GM23248 (cell line): ENCODE measurements at regions not wholly inside any gene's neighbourhood (a gene's known extent, or its start where the extent isn't known, plus 50 kb on each side); places are given as distances from the start of the nearest gene placed in this dataset.

Experiments used
- EZH2 ChIP-seq: fragments of 200-600 bp; sonication (generic); IDR thresholded peaks from 2 replicates; pipeline ENCODE4 v1.6.1; 2018; ENCODE audit warnings: antibody characterized with exemption, mild to moderate bottlenecking; ENCODE audit not compliant: insufficient read depth, poor library complexity, severe bottlenecking
- EZH2phosphoT487 ChIP-seq: fragments of 200-600 bp; sonication (generic); IDR thresholded peaks from 2 replicates; pipeline ENCODE4 v1.6.1; 2018; ENCODE audit warnings: antibody characterized with exemption, moderate library complexity, mild to moderate bottlenecking, low read depth; ENCODE audit not compliant: insufficient read depth

DNA sequence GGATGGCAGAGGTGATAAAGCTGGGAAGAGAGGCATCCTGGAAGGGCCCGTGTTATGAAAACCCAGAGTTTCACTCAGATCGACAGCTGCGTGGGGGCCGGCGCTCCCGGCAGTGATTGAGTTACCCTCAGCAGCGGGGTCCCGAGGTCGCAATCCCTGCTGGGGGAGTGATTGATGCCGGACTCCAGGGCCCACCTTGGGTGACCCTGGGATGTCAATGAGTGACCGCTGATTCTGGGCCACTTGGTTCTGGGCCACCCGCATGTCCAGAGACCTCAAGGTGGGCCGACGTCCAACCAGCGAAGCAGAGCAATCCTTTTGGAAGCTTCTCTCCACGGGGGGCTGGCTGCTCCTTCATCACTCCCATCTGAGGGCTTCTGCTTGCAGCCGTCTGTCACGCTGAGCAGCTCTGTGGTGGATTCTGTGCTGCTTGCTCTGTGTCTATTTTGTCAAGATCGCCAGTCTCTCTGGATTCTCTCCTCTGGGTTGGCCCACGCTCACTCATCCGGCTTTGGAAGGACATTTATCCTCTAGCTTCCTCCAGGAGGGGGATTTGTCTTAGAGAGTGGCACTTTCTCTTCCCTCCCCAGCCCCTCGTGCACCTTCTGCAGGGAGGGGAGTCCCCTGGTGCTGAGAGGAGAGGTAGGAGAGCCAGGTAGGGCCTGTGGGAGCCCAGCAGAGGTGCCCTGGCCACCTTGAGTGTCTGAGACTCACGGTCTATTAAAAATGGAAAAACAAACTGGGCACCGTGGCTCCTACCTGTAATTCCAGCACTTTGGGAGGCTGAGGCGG, 110.9 kb upstream of the C1orf174 start:
- no peak for TF ChIP-seq EZH2phosphoT487
- TF ChIP-seq EZH2, result no peak
